ENCODE measurements at regions not wholly inside any gene's neighbourhood (a gene's known extent, or its start where the extent isn't known, plus 50 kb on each side); places are given as distances from the start of the nearest gene placed in this dataset.

DNA sequence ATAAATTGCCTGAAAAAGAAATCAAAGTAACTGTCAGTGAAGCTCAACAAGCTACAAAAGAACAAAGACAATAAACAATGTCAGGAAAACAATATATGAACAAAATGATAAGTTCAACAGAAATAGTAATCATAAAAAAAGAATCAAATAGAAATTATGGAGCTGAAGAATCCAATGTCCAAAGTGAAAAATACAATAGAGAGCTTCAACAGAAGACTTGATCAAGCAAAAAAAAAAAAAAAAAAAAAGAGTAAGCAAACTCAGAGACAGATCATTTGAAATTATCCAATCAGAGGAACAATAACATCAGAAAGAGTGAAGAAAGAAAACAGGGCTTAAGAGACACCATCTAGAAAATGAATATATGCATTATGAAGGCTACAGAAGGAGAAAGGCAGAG lies 251.4 kb upstream of the SAMSN1 start:
- no peaks in the 10 kb centered on the region for H3K4me1 ChIP-seq
- TF ChIP-seq EZH2 (IDR thresholded peaks at IDR 0.05) (no peak), EZH2phosphoT487 (IDR thresholded peaks at IDR 0.05) (no peak)
- TF ChIP-seq, protein P1, sequence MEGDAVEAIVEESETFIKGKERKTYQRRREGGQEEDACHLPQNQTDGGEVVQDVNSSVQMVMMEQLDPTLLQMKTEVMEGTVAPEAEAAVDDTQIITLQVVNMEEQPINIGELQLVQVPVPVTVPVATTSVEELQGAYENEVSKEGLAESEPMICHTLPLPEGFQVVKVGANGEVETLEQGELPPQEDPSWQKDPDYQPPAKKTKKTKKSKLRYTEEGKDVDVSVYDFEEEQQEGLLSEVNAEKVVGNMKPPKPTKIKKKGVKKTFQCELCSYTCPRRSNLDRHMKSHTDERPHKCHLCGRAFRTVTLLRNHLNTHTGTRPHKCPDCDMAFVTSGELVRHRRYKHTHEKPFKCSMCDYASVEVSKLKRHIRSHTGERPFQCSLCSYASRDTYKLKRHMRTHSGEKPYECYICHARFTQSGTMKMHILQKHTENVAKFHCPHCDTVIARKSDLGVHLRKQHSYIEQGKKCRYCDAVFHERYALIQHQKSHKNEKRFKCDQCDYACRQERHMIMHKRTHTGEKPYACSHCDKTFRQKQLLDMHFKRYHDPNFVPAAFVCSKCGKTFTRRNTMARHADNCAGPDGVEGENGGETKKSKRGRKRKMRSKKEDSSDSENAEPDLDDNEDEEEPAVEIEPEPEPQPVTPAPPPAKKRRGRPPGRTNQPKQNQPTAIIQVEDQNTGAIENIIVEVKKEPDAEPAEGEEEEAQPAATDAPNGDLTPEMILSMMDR (IDR thresholded peaks at IDR 0.05): no peak
- Mint-ChIP-seq H3K4me1 (no peaks in the 10 kb centered on the region), H3K27me3 (ENCODE audit: insufficient read depth, low read depth) (no peaks in the 10 kb centered on the region), H3K27ac (no peak overlapping the region), H3K36me3 (no peaks in the 10 kb centered on the region), H3K9me3 (peaks cover 19% of the 10 kb centered on the region), H3K4me3 (no peak overlapping the region)
- no peaks in the 10 kb centered on the region for H3K9me3 ChIP-seq (ENCODE audit: low read depth)
- no peak overlapping the region for H3K4me2 ChIP-seq
- no peak overlapping the region for H3K27ac ChIP-seq
- no peaks in the 10 kb centered on the region for H3F3A ChIP-seq (ENCODE audit: low read depth)
- no peak overlapping the region for H2AFZ ChIP-seq (replicated peaks)
- H3K9ac ChIP-seq: no peak overlapping the region
- H3K79me2 ChIP-seq (ENCODE audit: low read depth): no peaks in the 10 kb centered on the region
- H3K36me3 ChIP-seq: no peaks in the 10 kb centered on the region
- H3K4me3 ChIP-seq: no peak overlapping the region
- H4K20me1 ChIP-seq (ENCODE audit: low read depth): no peaks in the 10 kb centered on the region
- no peak for DNase-seq (ENCODE audit: low spot score)
- H3K27me3 ChIP-seq: no peaks in the 10 kb centered on the region

DNA sequence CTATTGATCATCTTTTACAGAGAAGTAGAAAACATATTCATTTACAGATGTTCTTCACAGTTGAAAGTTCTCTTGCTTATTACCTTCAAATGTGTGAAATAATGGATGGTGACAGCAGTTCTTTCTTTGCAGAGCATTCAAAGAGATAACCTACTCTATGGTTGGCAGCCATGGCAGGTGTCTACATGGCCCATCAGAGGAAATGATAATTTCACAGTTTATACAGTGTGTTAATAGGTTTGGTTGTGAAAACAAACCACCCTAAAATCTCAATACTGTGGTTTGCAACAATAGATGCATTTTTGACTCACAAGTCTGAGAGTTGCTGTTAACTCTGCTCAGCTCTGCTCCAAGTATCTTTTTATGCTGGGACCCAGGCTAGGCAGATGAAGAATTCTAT lies 241.2 kb upstream of the SAMSN1 start:
- Histone ChIP-seq H3K4me2 (no peak overlapping the region), H3K4me1 (no peaks in the 10 kb centered on the region), H3K27ac (no peak overlapping the region), H3K27me3 (no peaks in the 10 kb centered on the region), H3K9ac (no peak overlapping the region), H3K79me2 (ENCODE audit: low read depth) (no peaks in the 10 kb centered on the region), H2AFZ (replicated peaks) (no peak overlapping the region), H4K20me1 (ENCODE audit: low read depth) (no peaks in the 10 kb centered on the region), H3K9me3 (ENCODE audit: low read depth) (peaks cover 3% of the 10 kb centered on the region), H3K4me3 (no peak overlapping the region), H3F3A (ENCODE audit: low read depth) (no peaks in the 10 kb centered on the region), H3K36me3 (no peaks in the 10 kb centered on the region)
- Mint-ChIP-seq H3K36me3 (no peaks in the 10 kb centered on the region), H3K4me3 (no peak overlapping the region), H3K4me1 (no peaks in the 10 kb centered on the region), H3K27me3 (ENCODE audit: insufficient read depth, low read depth) (no peaks in the 10 kb centered on the region), H3K27ac (no peak overlapping the region), H3K9me3 (no peaks in the 10 kb centered on the region)
- TF ChIP-seq EZH2 (IDR thresholded peaks at IDR 0.05) (no peak), EZH2phosphoT487 (IDR thresholded peaks at IDR 0.05) (no peak)
- TF ChIP-seq, protein P1 (IDR thresholded peaks at IDR 0.05): no peak
- no peak for DNase-seq (ENCODE audit: low spot score)

DNA sequence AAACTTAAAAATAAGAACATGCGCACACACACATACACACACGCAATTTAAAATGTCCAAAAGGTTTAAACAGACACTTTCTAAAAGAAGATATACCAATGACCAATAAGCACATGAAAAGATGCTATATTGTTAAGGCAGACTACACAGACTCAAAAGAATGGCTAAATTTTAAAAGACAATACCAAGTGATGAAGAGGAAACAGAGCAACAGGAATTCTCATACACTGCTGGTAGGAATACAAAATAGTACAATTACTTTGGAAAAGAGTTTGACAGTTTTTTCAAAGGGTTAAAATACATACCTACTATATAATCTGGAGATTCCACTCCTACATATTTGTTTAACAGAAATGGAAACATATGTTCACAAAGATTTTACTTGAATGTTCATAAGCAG lies 239.6 kb upstream of the SAMSN1 start:
- H3K27ac Mint-ChIP-seq: no peak overlapping the region
- H3K36me3 Mint-ChIP-seq: no peaks in the 10 kb centered on the region
- Histone ChIP-seq H4K20me1 (ENCODE audit: low read depth) (no peaks in the 10 kb centered on the region), H3K4me1 (no peaks in the 10 kb centered on the region), H3K36me3 (no peaks in the 10 kb centered on the region), H3F3A (ENCODE audit: low read depth) (no peaks in the 10 kb centered on the region), H2AFZ (replicated peaks) (no peak overlapping the region), H3K4me3 (no peak overlapping the region), H3K9me3 (ENCODE audit: low read depth) (peaks cover 3% of the 10 kb centered on the region), H3K79me2 (ENCODE audit: low read depth) (no peaks in the 10 kb centered on the region), H3K4me2 (no peak overlapping the region), H3K27ac (no peak overlapping the region), H3K27me3 (no peaks in the 10 kb centered on the region), H3K9ac (no peak overlapping the region)
- no peak for TF ChIP-seq EZH2phosphoT487 (IDR thresholded peaks at IDR 0.05)
- no peak for TF ChIP-seq EZH2 (IDR thresholded peaks at IDR 0.05)
- TF ChIP-seq, protein P1 (IDR thresholded peaks at IDR 0.05): no peak
- no peak overlapping the region for H3K4me3 Mint-ChIP-seq
- H3K9me3 Mint-ChIP-seq: peaks cover 3% of the 10 kb centered on the region
- DNase-seq (ENCODE audit: low spot score): no peak
- H3K27me3 Mint-ChIP-seq (ENCODE audit: insufficient read depth, low read depth): no peaks in the 10 kb centered on the region
- H3K4me1 Mint-ChIP-seq: no peaks in the 10 kb centered on the region
